GM12878 (cell line): ENCODE measurements at regions not wholly inside any gene's neighbourhood (a gene's known extent, or its start where the extent isn't known, plus 50 kb on each side); places are given as distances from the start of the nearest gene placed in this dataset.

ENCODE experiments used
- EGR1 ChIP-seq, 2 experiments: IDR thresholded peaks; 1 replicate in 1 of 2; 2 replicates in 1 of 2; pipeline ENCODE4 v1.6.1; 2011 to 2012; ENCODE audit warnings: low read depth in 2 of 2, low read length in 2 of 2, borderline replicate concordance in 1 of 2, mild to moderate bottlenecking in 1 of 2, moderate library complexity in 1 of 2
- MEF2A ChIP-seq: IDR thresholded peaks from 2 replicates; pipeline ENCODE4 v1.6.1; 2011; ENCODE audit warnings: low read depth, mild to moderate bottlenecking, low read length, moderate library complexity; ENCODE audit not compliant: insufficient read depth
- RELB ChIP-seq: fragments of 450-650 bp; IDR thresholded peaks from 2 replicates; pipeline ENCODE4 v1.6.1; 2017; ENCODE audit warnings: low read depth, mild to moderate bottlenecking, moderate library complexity
- ZNF217 ChIP-seq: fragments of 450-650 bp; IDR thresholded peaks from 2 replicates; pipeline ENCODE4 v1.6.1; 2017; ENCODE audit warnings: antibody characterized with exemption, mild to moderate bottlenecking
- ZNF592 ChIP-seq: fragments of 450-650 bp; IDR thresholded peaks from 2 replicates; pipeline ENCODE4 v1.6.1; 2017; ENCODE audit warnings: mild to moderate bottlenecking, moderate library complexity

GRCh38 chr1:90346349-90346748, 351.4 kb downstream of the ZNF326 start (continued):
- TF ChIP-seq RELB: no peak
- no peak for TF ChIP-seq EGR1 (IDR thresholded peaks at IDR 0.05; ENCODE audit: borderline replicate concordance in 1 of 2, low read depth in 2 of 2, low read length in 2 of 2)
- no peak for TF ChIP-seq MEF2A
- TF ChIP-seq ZNF592: no peak
- peak; percentile 68 for TF ChIP-seq ZNF217
